ENCODE measurements at regions not wholly inside any gene's neighbourhood (a gene's known extent, or its start where the extent isn't known, plus 50 kb on each side); places are given as distances from the start of the nearest gene placed in this dataset.

DNA sequence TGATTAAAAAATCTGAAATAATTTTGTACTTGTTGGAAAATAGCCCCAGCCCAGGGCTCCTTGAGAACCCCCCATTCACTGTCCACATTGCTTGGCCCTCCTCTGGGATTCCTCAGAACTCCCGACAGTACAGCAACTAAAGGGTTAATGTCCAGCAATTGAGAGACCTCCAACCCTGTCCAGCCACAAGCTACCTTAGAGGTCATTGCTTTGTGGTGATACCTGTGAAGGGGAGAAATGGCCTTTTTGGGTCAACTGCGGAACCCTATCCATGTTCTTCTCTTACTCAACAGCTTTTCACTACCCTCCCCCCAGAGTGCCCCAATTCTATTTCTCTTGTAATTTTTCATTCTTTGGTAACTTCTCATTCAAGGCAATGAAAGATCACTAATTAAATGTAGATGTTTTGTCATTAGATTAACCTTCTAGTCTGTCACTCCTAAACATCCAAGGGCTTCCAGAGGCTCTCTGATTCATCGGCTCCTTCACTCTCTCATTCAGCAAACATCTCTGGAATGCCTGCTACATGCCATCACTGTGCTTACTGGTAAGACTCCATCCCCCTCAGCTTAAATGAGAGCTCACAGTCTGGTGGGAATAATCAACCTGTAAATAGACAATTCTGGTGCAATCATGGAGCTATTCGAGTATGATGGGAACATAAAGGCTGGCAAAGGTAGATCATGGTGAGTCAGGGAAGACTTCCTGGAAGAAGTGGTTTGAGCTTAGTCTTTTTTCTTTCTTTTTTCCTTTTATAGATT lies 241.4 kb upstream of the PGRMC2 start:
- no peak for TF ChIP-seq POLR2AphosphoS5 (IDR thresholded peaks at IDR 0.05; ENCODE audit: borderline replicate concordance, low read depth, low read length)
- no peak for TF ChIP-seq EZH2 (IDR thresholded peaks at IDR 0.05)
- TF ChIP-seq FOXP2 (optimal IDR thresholded peaks at IDR 0.05; ENCODE audit: control extremely low read depth, extremely low read length, insufficient read depth): no peak
